ENCODE measurements at regions not wholly inside any gene's neighbourhood (a gene's known extent, or its start where the extent isn't known, plus 50 kb on each side); places are given as distances from the start of the nearest gene placed in this dataset.

DNA sequence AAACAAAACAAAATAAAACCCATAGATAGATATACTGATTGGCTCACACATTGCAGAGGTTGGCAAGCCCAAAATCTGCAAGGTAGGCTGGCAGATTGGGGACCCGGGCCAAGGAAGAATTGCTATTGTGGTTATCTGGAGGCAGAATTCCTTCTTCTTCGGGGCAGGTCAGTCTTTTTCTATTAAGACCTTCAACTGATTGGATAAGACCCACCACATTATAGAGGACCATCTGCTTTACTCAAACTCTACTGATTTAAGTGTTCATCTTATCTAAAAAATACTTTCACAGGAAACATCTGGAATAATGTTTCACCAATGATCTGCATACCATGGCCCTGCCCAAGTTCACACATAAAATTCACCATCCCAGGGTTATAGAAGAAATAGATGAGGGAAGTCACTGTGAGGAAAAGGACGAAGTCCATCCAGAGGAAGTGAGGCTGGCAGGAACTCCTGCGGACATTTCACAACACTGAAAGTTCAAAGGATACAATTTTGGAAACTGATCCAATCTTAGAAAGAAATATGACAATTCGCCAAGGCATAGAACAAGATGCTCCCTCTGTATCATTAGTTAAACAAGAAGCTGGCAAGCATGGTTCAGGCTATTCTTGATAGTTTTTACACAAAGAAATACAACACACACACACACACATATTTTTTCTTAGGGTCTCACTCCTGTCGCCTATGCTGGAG is 127.6 kb upstream of the MED13L start:
- no peak for ATAC-seq

DNA sequence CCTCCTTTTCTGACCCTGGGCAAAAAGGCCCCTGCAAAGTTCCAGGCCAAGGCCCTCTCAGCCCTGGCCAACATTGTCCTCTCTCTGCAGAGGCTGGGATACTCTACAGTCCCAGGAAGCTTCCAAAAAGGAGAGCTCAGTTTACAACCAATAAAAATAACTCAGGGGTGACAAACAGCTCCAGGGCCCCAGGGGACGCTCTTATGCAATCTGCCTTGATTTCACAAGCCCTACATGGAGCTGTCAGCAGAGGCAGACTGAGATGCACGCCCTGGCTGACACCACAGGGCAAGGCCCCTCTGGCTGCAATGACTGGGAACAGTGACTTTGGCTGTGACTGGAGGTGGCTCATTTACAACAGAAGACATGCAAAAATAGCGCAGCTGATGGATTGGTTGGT is 129.0 kb upstream of the MED13L start:
- no peak for ATAC-seq

- ATAC-seq, result no peak
Observed at GRCh38 chr12:116408489-116409250, 131.2 kb upstream of the MED13L start.

GRCh38 chr12:116411977-116412376 is 134.5 kb upstream of the MED13L start:
- ATAC-seq, result no peak

- ATAC-seq, result no peak
Observed at GRCh38 chr12:116414891-116415290, 137.4 kb upstream of the MED13L start.

DNA sequence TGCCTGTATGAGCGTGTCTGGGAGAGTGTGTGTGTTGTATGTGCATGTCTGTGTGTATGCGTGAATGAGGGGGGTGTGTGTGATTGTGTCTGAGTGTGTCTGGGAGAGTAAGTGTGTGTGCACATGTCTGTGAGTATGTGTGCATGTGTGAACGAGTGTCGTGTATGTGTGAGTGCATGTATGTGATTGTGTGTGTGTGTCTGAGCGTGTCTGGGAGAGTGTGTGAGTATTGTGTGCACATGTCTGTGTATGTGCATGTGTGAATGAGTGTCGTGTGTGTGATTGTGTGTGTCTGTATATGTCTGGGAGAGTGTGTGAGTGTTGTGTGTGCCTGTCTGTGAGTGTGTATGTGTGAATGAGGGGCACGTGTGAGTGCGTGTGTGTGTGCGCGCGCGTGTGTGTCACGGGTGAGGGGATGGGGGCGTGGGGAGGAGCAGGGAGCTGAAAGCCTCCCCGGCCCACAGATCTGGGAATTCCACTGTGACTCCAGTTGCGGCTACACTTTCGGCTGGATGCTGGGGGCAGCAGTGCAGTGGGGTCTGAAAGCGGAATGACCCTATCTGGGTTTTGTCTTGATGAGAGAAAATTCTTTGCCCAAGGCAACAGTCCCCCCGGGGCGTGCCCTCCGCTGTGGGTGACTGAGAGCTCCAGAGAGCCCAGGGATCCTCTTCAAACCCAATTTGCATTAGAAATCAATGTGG is 138.1 kb upstream of the MED13L start:
- ATAC-seq, result no peak

GRCh38 chr12:116416166-116416565 is 138.7 kb upstream of the MED13L start:
- ATAC-seq, result no peak

DNA sequence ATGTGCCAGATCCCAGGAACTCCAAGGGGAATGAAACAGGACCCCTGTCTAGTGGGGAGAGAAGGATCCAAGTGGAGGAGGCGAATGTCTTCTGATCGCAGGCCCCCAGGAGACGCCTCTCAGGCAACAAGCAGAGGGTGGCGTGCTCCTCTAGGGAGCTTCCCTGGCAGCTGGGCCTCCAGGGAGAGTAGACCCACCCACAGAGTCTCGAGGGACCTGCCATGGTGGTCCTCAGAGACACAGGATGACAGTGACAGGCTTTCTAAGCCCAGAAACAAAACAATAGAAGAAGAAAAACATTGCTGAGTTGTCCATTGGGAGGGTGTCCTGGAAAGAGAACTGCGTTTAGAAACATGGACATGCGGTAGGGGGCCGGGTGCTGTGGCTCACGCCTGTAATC is 140.6 kb upstream of the MAP1LC3B2 start:
- ATAC-seq, result no peak

DNA sequence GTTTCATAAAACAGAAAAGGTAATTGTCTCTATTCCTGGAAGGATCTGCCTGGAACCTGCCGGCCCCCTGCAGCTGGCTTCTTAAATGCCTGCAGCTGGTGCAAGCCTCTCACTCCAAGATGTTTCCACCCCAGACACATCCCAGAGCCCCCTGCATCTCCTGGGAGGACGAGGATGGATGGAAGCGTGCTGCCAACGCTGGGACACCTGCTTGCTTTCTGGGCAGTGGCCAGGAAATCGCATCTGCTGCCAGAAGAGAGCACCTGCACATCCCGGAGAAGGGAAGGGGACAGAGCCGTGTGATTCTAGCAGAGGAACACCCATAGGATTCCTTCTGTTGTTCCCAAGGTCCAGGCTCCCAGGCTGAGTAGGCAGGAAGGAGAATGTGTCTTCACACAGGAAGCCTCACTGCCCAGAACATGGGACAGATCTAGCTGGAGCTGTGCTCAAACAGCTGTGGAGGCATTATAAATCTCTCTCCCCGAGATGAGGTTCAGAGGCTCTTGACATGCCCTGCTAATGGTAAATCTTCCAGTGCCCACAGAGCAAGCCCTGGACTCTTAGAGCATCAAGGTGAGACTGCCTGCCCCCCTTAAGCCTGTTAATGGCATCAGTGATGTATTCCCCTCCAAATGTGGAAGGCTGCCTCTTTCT is 138.8 kb upstream of the MAP1LC3B2 start:
- ATAC-seq, result no peak

GRCh38 chr12:116421785-116422538 is 137.2 kb upstream of the MAP1LC3B2 start:
- ATAC-seq, result no peak

- ATAC-seq, result no peak
Observed at GRCh38 chr12:116423094-116423493, 136.1 kb upstream of the MAP1LC3B2 start.

GRCh38 chr12:116425256-116426193 is 133.7 kb upstream of the MAP1LC3B2 start:
- ATAC-seq, result no peak

DNA sequence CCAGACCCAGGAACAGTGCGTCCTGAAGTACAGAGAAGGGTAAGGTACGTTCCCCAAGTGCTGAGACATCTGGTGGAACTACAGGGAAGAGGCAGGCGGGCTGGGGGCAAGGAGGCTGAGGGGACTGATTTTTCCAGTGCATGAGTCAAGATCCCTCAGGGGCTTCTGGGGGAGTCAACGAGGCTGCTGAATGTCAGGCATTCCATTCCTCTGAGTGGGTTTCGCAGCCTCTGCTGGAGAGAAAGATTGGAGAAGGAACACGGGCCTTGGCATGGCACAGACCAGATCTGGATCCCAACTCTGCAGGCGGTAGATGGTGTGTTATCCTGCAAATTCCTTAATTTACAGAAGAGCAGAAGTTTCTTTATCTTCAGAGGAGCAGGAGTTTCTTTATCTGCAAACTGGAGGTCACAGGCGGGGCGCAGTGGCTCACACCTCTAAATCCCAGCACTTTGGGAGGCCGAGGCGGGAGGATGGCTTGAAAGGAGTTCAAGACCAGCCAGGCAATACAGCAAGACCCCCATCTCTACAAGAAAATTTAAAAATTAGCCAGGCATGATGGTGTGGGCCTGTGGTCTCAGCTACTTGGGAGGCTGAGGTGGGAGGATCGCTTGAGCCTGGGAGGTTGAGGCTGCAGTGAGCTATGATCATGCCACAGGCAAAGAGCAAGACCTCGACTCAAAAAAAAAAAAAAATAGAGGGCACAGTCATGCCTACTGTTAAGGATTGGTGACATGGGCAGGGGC is 132.6 kb upstream of the MAP1LC3B2 start:
- no peak for ATAC-seq

DNA sequence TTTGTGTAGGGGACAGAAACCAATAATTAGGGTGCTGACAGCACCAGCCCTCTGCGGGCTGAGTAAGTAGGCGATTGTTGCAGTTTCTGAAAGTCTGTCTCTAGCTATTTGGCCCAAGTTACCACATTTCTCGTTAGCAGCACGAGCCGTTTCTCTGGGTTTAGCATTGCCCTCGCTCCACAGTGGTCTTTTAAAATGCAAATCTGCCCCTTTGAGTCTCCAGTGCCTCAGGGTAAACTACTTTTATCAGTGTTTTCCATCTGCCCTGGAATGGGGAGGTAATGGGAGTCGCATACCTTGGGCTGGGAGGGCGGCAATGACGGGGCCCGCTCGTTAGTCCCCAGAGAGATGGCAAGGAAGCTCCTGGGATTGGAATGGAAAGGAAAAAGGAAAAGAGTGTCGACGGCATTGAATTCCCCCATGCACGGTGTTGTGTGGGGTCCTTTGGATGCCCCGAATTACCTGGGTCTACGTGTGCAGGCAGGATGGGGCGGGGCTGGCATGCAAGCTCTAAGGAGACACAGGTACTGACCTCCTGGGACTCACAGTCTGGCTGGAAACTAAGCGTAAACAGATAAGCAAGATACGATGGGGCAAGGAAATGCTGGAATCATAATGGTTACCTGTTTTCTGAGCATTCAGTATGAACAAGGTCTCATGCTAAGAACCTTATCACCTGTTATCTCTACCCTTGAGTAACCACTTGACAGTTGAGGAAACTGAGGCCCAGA is 131.8 kb upstream of the MAP1LC3B2 start:
- no peak for ATAC-seq

GRCh38 chr12:116429826-116430360 is 129.3 kb upstream of the MAP1LC3B2 start:
- ATAC-seq, result no peak

DNA sequence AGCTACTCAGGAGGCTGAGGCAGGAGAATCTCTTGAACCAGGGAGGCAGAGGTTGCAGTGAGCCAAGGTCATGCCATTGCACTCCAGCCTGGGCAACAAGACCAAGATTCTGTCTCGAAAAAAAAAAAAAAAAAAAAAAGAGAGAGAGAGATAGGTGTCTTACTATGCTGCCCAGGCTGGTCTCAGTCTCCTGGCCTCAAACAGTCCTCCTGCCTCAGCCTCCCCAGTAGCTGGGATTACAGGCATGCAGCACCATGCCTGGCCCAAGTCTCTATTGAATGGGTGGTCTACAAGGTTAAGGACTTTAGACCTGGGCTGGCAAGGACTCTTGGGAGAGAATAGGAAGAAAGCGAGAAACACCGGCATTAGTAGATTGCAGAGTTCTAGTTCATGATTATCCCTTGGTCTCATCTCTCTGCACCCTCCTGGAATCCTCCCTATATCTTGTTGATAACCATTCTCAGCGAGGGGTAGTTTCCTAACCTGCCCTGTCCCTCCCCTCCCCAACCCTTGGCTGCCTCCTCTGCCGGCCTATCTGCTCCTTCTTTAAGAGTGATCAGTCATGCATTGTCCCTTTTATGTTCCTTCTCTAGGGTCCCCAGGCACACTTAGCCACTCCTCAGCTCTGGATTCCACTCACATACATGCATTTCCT is 128.1 kb upstream of the MAP1LC3B2 start:
- no peak for ATAC-seq

- ATAC-seq, result no peak
Observed at GRCh38 chr12:116431677-116432300, 127.4 kb upstream of the MAP1LC3B2 start.

GRCh38 chr12:116432314-116432750 is 126.8 kb upstream of the MAP1LC3B2 start:
- no peak for ATAC-seq

Measured in activated CD4-positive, CD25-positive, alpha-beta regulatory T cell treated with anti-CD3 and anti-CD28 coated beads, Interleukin-2, amount 50 U/mL, for 24 hours (primary cell).